HK-2 (cell line): ENCODE measurements at regions not wholly inside any gene's neighbourhood (a gene's known extent, or its start where the extent isn't known, plus 50 kb on each side); places are given as distances from the start of the nearest gene placed in this dataset.
A peak's percentile ranks its signal among the peaks of the same experiment; 100 is the strongest.

Experiments used
- DNase-seq: peaks from one replicate; pipeline ENCODE4 v3.0.0-alpha.2; 2018; ENCODE audit not compliant: unreplicated experiment

DNA sequence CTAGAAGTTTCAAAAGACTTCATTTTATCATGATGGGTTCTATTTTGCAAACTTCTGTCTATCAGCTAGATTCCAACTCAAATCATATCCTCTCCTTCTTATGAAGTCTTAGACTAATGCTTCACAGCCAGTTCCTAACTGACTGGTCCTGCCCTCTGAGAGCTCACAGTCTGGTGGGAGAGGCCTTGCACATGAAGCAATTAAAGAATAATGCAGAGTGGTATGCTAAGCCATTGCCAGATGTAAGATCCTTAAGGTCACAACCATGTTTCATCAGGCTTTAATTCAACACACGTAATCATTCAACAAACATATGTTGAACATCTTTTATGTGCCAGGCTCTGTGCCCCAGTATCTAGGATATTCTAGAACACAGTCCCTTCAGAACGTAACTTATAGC lies 125.8 kb upstream of the TMPO start:
- DNase-seq, result no peak

- peak; percentile 80 for DNase-seq
Measured at GRCh38 chr12:98397323-98398105, 117.9 kb upstream of the TMPO start.

DNA sequence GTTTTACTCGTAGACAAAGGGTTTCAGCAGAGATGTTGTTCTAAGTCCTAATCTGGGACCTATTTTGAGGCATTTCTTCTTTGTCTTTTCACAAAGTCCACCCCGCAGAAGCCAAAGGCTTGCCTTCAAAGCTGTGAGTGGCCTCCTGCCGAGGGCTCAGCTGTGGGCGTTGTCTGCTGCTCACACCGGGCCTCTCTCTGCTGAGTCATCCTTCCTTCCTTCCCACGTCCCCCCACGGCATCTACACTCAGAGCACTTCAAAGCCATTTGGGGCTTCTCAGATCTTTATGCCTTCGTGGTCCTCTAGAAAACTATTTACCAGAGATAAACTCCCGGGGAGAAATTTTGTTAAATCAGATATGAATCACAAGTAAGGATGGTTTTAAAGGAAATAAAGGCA lies 115.9 kb upstream of the TMPO start:
- DNase-seq, result peak; percentile 67

DNA sequence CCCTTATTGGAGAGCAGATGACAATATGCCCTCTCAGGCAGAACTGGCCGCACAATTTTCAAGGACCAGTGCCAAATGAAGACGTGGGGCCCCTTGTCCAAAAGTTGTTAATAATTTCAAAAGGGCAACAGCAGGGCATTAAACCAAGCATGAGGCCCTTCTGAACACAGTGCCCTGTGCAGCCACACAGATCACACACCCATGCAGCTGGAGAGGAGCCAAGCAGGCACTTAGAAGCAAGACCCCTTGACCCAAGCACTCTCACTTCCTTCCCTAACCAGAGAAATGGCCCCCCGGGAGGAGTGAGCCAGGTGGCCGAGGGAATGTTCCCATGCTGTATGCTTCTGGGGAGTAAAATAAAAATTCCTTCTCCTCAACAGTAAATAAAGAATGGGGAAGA lies 114.0 kb upstream of the TMPO start:
- peak; percentile 57 for DNase-seq

- DNase-seq, result peak; percentile 25
Measured at GRCh38 chr12:98402091-98402490, 113.3 kb upstream of the TMPO start.

DNA sequence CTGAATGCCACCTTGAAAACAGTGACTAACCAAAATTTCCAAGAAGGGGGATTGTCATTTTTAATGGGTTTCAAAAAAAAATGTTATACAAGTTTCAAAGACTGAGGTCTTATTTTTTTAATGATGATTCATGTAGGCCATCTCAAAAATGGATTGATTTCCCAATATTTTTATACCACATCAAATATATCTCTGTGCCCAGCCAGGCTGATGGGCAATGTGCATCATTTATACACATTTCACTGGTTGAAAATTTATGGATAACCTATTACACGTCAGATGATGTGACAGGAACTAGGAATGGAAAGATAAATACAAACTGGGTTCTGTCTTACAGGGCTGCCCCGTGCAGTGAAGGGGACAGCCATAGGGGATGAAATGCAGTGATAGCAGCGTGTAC lies 112.7 kb upstream of the TMPO start:
- no peak for DNase-seq

DNA sequence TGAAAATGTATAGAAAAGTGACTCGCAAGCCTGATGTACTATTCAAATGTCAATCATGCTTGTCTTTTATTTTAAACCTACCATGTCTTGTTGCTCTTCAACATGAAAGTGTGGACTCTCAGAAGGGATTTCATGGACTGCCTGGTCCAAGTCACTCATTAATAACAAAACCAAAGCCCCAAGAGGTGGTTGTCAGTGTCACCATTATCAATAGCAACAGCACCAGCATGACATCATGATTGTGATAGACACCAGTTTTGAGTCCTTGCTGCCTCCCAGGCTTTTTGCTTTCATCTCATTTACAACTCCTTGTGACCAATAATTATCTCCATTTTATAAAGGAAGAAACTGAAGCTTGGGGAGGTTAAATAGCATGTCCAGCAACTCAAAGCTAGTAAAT lies 112.0 kb upstream of the TMPO start:
- no peak for DNase-seq

GRCh38 chr12:98403936-98404335 lies 111.5 kb upstream of the TMPO start:
- DNase-seq, result no peak

DNA sequence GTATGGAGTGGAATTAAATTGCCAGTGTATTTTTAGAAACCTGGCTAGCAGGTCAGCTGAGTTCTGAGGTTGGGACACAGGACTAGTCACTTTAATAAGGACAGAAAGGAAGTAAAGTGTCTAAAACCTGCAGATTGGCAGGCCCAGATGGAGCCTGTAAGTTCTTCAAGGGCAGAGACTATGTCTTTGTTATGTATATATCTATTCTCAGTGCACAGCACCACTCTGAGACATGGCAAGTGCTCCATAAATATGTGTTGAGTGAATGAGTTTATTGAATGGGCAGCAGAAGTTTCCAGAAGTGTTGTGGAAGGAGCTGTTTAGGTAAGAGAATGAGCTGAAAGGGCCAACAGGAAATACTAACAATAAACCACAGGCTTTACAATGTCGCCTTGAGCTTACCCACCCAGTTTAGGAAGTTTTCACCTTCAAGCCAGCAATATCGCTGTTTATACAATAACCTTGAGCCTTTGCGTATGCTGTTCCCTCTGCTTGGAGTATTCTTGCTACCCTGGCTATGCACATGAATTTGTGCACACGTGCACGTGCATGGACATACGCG lies 109.5 kb upstream of the TMPO start:
- no peak for DNase-seq

- no peak for DNase-seq
Measured at GRCh38 chr12:98406378-98406777, 109.0 kb upstream of the TMPO start.

GRCh38 chr12:98408681-98409080 lies 106.7 kb upstream of the TMPO start:
- DNase-seq, result no peak

DNA sequence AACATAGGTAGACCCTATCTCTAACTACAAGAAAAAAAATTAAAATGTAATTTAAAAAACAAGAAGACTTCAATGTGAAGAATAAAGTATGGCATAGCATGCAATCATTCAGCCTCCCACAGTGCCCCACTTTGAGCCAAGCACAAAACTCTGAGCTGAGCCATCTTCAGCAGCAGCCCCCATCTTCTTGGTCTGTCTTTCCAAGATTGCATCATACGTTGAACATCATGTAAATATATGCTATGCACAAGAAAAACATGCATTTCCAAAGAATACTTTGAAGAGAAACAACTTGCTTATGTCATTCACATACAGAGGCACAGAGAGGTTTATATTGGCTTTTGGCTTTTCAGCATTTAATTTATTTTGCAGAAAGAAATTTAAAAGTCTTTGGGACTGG lies 105.8 kb upstream of the TMPO start:
- no peak for DNase-seq

- DNase-seq, result no peak
Measured at GRCh38 chr12:98410356-98410755, 105.0 kb upstream of the TMPO start.

GRCh38 chr12:98416845-98417244 lies 98.5 kb upstream of the TMPO start:
- DNase-seq, result no peak

DNA sequence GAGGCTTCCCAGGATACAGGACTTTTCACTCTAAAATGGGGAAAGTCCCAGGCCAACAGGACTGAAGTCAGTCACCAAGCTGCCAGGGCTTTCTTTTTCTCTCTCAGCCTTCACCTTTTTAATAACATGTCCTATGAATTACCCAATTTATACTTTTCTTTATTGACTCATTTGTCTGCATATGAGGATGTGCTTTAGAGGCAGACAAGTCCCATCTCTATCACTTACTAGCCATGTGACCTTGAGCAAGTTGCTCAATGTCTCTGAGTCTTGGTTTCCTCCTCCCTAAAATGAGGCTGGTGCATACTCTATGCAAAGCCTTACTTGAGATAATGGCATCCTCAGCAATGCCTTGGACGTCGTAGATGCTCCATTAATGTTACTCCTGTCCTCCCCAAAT lies 98.1 kb upstream of the TMPO start:
- no peak for DNase-seq

DNA sequence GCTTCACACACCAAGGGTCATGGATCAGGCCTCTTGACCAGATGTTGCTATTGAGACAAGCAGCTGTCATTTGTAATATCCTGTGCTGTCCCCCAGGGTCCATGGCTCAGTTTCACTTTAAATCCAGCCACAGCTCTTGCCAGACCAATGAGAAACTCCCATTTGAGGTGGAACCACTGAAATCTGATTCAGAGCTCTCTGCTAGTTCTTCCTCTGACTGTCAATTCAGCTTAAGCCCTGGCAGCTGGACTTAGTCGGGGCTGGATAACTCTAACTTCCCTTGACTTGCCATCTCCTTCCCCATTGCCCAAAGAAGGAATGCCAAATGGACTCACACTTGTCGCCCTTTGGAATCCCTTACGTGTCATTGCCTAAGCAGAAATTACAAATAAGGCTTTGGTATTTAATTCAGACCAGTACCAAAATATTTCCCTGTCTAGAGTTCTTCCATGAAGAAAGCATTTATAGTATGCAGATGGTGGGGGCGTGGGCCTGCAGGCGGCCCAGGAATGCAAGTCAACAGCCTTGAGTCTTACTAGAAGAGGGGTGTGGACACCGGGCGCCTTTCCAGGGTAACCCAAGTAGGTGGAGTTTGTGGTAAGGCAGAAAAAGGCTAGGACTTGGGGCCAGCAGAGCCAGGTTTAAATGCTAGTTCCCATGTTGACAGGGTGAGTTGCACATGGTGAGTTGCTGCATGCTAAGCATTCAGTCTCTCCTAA lies 96.9 kb upstream of the TMPO start:
- DNase-seq, result peak; percentile 75

DNA sequence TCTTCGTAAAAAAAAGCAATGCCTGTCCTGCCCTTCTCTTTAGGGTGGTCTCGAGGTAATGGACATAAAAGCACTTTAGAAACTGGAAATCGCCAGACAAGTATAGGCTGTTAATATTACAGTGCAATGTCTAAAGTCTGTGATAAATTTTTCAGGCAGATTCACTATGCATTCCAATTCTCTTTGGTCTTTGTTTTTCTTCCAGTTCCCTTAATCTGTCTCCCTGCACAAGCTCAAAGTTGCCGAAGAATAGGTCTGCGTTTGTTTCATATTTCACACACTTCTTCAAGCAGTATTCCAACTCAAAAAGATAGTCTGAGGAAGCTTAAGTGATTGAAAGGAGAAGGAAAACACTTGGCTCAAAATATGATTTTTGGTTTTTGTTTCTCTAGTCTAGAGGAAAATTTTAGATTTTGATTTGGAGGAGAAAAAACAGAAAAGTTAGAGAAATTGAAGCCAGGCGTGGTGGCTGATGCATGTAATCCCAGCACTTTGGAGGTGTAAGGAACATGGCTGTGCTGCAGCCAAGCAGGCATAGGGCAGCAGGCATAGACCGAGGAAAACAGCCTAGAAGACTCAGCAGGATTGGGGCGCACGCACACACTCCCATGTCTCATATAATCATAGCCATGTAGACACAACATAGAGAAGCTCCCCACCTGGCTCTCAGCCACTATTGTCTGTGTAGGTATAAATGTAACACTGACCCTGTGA lies 96.2 kb upstream of the TMPO start:
- no peak for DNase-seq

DNA sequence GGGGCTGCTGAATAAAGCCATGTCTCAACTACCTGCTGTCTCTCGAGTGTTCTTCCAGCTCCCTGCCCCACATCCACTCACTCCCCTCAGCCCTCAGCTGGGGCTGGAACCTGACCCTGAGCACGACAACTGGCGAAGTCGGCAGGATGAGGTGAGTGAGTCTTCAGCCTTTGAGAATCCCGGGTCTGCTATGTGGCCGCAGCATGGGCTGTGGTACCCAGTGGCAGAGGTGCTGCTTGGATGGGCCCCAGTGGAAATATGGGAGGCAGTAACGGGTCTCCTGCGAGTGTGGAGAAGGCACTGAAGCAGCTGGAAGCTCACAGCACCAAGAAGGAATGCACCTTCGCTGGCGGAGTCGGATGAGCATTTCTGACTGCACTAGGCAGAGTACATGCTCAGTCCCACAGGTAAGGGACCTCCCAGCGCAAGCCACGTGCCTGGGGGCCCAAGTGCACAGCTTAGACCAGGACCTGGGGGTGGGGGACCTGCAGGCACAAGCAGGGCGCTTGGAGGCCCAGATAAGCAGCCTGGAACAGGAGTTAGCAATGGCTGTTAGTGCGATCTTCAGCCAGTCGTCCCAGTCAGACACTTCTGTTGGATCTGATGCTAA lies 95.5 kb upstream of the TMPO start:
- no peak for DNase-seq

DNA sequence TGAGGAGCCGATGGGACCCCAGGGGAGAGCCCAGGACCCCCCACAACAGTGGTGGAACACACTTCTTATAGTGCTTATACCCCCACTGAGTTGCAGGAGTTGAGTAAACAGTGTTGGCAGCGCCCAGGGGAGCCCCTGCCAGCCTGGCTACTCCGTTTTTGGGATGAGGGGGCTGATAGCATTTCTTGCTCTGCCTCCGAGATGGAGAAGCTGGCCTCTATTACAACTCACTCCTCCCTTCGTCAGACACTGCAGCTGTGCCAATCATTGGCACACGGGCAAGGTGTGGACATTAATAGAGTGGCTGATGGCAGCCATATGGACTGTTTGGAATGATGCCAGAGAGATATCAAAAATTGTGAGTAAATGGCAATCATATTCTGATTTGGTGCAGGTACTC lies 94.9 kb upstream of the TMPO start:
- no peak for DNase-seq

- DNase-seq, result no peak
Measured at GRCh38 chr12:98421316-98421715, 94.1 kb upstream of the TMPO start.

DNA sequence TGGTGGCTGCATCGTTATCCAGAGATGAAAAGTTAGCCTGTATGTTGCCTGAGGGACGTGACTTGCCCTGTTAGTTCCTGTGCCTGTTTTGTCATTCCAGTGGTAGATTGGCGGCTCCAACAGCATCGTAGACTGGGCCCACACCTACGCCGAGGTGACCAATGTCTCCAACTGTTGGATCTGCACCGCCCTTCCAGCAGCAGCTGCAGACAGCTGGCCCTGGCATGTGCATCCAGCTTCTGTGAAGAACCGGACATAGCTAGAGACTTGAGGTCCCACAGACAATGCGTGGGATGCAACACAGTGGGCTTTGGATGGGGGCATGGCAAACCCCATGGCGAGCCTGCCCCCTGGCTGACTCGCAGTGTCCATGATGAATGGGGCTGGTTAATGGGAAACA lies 93.0 kb upstream of the TMPO start:
- no peak for DNase-seq

- DNase-seq, result no peak
Measured at GRCh38 chr12:98422812-98423211, 92.6 kb upstream of the TMPO start.
